SK-N-SH (cell line): ENCODE measurements at regions not wholly inside any gene's neighbourhood (a gene's known extent, or its start where the extent isn't known, plus 50 kb on each side); places are given as distances from the start of the nearest gene placed in this dataset.

Experiments
- CTCF ChIA-PET: fragments of 300-600, 350-600 bp; formaldehyde crosslinking; extraction: SDS; loops from one replicate; lab custom pipeline; 2021; lab: Yijun Ruan, JAX
- POLR2A ChIA-PET: fragments of 350-600 bp; sonication (Branson Sonifier 250); formaldehyde crosslinking; extraction: SDS; loops from one replicate; lab custom pipeline; 2020; ENCODE audit warnings: antibody characterized with exemption, inconsistent platforms; lab: Yijun Ruan, JAX
- DNase-seq: peaks from one replicate; pipeline ENCODE4 v3.0.0; 2012
- H2AFZ ChIP-seq: fragments of 200-600 bp; sonication (generic); 2 replicates; pipeline ENCODE4 v1.8.1; 2016; ENCODE audit warnings: antibody characterized with exemption, mild to moderate bottlenecking, low read depth
- H3F3A ChIP-seq: fragments of 200-600 bp; sonication (generic); replicated peaks from 2 replicates; pipeline ENCODE3; 2016; ENCODE audit warnings: antibody characterized with exemption, mild to moderate bottlenecking; ENCODE audit not compliant: insufficient read depth
- H3K27ac ChIP-seq, 2 experiments: fragments of 200-500 bp in 1 of 2; fragments of 200-600 bp in 1 of 2; sonication (Bioruptor generic) in 1 of 2; sonication (generic), shearing (Covaris generic) in 1 of 2; 2 replicates each; pipeline versions ENCODE4 v1.5.1 to v1.6.1; 2014 to 2016; ENCODE audit warnings: low read depth in 2 of 2, inconsistent platforms in 1 of 2, low read length in 1 of 2, mild to moderate bottlenecking in 1 of 2, mixed read lengths in 1 of 2
- H3K27me3 ChIP-seq: fragments of 200-600 bp; sonication (generic), shearing (Covaris generic); 2 replicates; pipeline ENCODE4 v1.6.1; 2016; ENCODE audit warnings: mixed run types; ENCODE audit not compliant: insufficient read depth
- H3K36me3 ChIP-seq, 2 experiments: fragments of 200-500 bp in 1 of 2; fragments of 200-600 bp in 1 of 2; sonication (Bioruptor generic) in 1 of 2; sonication (generic) in 1 of 2; replicated peaks in 1 of 2; 2 replicates each; pipeline versions ENCODE3 to v1.5.1; 2014 to 2016; ENCODE audit warnings: low read length in 1 of 2, mild to moderate bottlenecking in 1 of 2; ENCODE audit not compliant: insufficient read depth in 2 of 2, control insufficient read depth in 1 of 2
- H3K4me1 ChIP-seq, 2 experiments: fragments of 200-500 bp in 1 of 2; fragments of 200-600 bp in 1 of 2; sonication (Bioruptor generic) in 1 of 2; sonication (generic), shearing (Covaris generic) in 1 of 2; 2 replicates each; pipeline versions ENCODE4 v1.5.1 to v1.6.1; 2014 to 2016; ENCODE audit warnings: low read depth in 1 of 2, low read length in 1 of 2, mixed run types in 1 of 2; ENCODE audit not compliant: insufficient read depth in 2 of 2, control insufficient read depth in 1 of 2
- H3K4me2 ChIP-seq: fragments of 200-600 bp; sonication (generic), shearing (Covaris generic); 2 replicates; pipeline ENCODE4 v1.6.1; 2017; ENCODE audit warnings: mixed run types
- H3K4me3 ChIP-seq, 2 experiments: fragments of 200-500 bp in 1 of 2; fragments of 200-600 bp in 1 of 2; sonication (Bioruptor generic) in 1 of 2; sonication (generic), shearing (Covaris generic) in 1 of 2; 2 replicates each; pipeline versions ENCODE4 v1.5.1 to v1.8.1; 2014 to 2016; ENCODE audit warnings: low read depth in 2 of 2, inconsistent platforms in 1 of 2, low read length in 1 of 2, mild to moderate bottlenecking in 1 of 2, mixed read lengths in 1 of 2, moderate library complexity in 1 of 2
- H3K79me2 ChIP-seq: fragments of 200-600 bp; sonication (generic); 2 replicates; pipeline ENCODE4 v1.8.1; 2017; ENCODE audit warnings: mild to moderate bottlenecking; ENCODE audit not compliant: insufficient read depth
- H3K9ac ChIP-seq: fragments of 200-600 bp; sonication (generic); 2 replicates; pipeline ENCODE4 v1.6.1; 2017; ENCODE audit warnings: mixed run types
- H3K9me2 ChIP-seq: fragments of 200-600 bp; sonication (generic); 2 replicates; pipeline ENCODE4 v1.6.1; 2017; ENCODE audit warnings: mixed run types
- H3K9me3 ChIP-seq: fragments of 200-600 bp; sonication (generic); 2 replicates; pipeline ENCODE4 v1.6.1; 2017; ENCODE audit warnings: mixed run types, mild to moderate bottlenecking, moderate library complexity
- H4K20me1 ChIP-seq: fragments of 200-600 bp; sonication (generic); 2 replicates; pipeline ENCODE4 v1.6.1; 2017; ENCODE audit warnings: mild to moderate bottlenecking, mixed run types; ENCODE audit not compliant: insufficient read depth
- ELF1 ChIP-seq: IDR thresholded peaks from 2 replicates; pipeline ENCODE4 v1.4.0; 2012
- EZH2phosphoT487 ChIP-seq: fragments of 200-600 bp; sonication (generic); IDR thresholded peaks from 2 replicates; pipeline ENCODE4 v1.6.1; 2017; ENCODE audit warnings: low read depth, mixed run types, mild to moderate bottlenecking, antibody characterized with exemption, moderate library complexity, borderline replicate concordance
- FOSL2 ChIP-seq: IDR thresholded peaks from 2 replicates; pipeline ENCODE4 v1.4.0; 2012; ENCODE audit warnings: low read depth, mild to moderate bottlenecking, moderate library complexity, borderline replicate concordance
- FOXJ3 ChIP-seq: sonication (generic); formaldehyde crosslinking; IDR thresholded peaks from 2 replicates; pipeline ENCODE4 v1.5.1; 2020; ENCODE audit warnings: mild to moderate bottlenecking, missing genetic modification reagents
- FOXM1 ChIP-seq: IDR thresholded peaks from 2 replicates; pipeline ENCODE4 v1.4.0; 2012; ENCODE audit warnings: low read depth, mild to moderate bottlenecking
- GATA2 ChIP-seq: sonication (generic); formaldehyde crosslinking; IDR thresholded peaks from 2 replicates; pipeline ENCODE4 v1.5.0; 2020; ENCODE audit warnings: mild to moderate bottlenecking, missing genetic modification reagents
- JUND ChIP-seq: IDR thresholded peaks from 2 replicates; pipeline ENCODE4 v1.4.0; 2012
- MEF2A ChIP-seq: IDR thresholded peaks from 2 replicates; pipeline ENCODE4 v1.4.0; 2012; ENCODE audit warnings: low read depth, borderline replicate concordance
- NFIC ChIP-seq: IDR thresholded peaks from 2 replicates; pipeline ENCODE4 v1.4.0; 2012; ENCODE audit warnings: borderline replicate concordance
- NRF1 ChIP-seq: IDR thresholded peaks from 2 replicates; pipeline ENCODE4 v1.6.1; 2012; ENCODE audit warnings: low read depth, mild to moderate bottlenecking, low read length
- RCOR1 ChIP-seq: fragments of 150-350 bp; IDR thresholded peaks from 2 replicates; pipeline ENCODE4 v1.6.1; 2017; ENCODE audit warnings: antibody characterized with exemption, low read length
- RFX5 ChIP-seq: IDR thresholded peaks from 2 replicates; pipeline ENCODE4 v1.6.1; 2012; ENCODE audit warnings: mild to moderate bottlenecking, improper control_type of control experiment, low read length
- RXRA ChIP-seq: IDR thresholded peaks from 2 replicates; pipeline ENCODE4 v1.4.0; 2012; ENCODE audit warnings: low read depth, mild to moderate bottlenecking, borderline replicate concordance
- SMC3 ChIP-seq: IDR thresholded peaks from 2 replicates; pipeline ENCODE4 v1.6.1; 2012; ENCODE audit warnings: low read depth, low read length, improper control_type of control experiment
- TCF12 ChIP-seq: IDR thresholded peaks from 2 replicates; pipeline ENCODE4 v1.4.0; 2012
- TEAD4 ChIP-seq: IDR thresholded peaks from 2 replicates; pipeline ENCODE4 v1.4.0; 2012; ENCODE audit warnings: mild to moderate bottlenecking, borderline replicate concordance; ENCODE audit not compliant: insufficient read depth
- WGBS: methylation state at CpG from one replicate; pipeline ENCODE4 v1.1.6; 2017; ENCODE audit warnings: low lambda C conversion rate; 5-methylcytosine and 5-hydroxymethylcytosine counted together
- TF ChIP-seq, protein P1 (sequence below): IDR thresholded peaks from 2 replicates; pipeline ENCODE4; 2012
- TF ChIP-seq, protein P2 (sequence below): fragments of 200-600 bp; sonication (generic); IDR thresholded peaks from 2 replicates; pipeline ENCODE4 v1.6.1; 2017; ENCODE audit warnings: antibody characterized with exemption, mild to moderate bottlenecking, moderate library complexity
- TF ChIP-seq, protein P3 (sequence below): fragments of 150-350 bp; IDR thresholded peaks from 2 replicates; pipeline ENCODE4 v1.6.1; 2017; ENCODE audit warnings: antibody characterized with exemption, low read length, low read depth, borderline replicate concordance

DNA sequence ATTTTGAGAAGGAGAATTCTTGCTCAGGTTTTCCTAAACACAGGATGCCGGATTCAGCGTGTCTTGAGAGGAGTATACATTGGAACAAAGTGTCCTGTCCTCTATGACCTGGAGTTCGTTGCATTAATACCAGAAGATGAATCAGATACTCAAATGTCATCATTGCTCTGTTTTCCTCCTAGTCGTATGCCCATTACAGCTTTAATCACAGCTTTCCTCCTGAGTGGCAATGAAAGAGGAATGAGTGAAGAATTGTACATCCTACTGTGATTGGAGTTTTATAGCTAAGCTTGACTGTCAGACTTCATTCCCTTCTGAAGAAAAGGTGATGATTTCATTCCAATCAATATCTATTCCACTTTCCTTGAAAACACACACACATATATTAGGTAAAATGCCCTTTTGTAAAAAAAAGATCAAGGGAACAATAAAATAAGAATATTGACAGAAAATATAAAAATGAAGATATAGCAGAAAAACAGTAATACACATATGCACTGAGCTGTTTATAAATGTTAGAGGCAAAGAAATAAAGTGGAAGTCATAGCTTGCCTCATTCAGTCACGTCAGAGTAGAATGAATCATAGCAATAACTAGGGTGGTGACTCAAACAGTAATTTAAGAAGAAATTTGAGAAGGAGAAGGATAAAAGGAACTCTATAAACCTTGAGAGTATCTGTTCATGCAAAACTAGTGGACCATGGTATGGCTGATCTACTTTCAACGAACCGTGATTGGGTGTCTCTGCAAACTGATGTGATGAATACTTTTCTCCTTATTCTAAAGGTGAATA is 501.5 kb downstream of the SUCLA2 start (continued):
- TF ChIP-seq RFX5 (no peak), NFIC (no peak), FOXM1 (no peak), NRF1 (no peak), FOXJ3 (CRISPR knock-in tag) (no peak), GATA2 (CRISPR knock-in tag) (no peak), RXRA (no peak), FOSL2 (peak; percentile 94), TCF12 (peak; percentile 61), EZH2phosphoT487 (no peak), ELF1 (no peak), TEAD4 (no peak), RCOR1 (no peak)
- TF ChIP-seq, protein P1, sequence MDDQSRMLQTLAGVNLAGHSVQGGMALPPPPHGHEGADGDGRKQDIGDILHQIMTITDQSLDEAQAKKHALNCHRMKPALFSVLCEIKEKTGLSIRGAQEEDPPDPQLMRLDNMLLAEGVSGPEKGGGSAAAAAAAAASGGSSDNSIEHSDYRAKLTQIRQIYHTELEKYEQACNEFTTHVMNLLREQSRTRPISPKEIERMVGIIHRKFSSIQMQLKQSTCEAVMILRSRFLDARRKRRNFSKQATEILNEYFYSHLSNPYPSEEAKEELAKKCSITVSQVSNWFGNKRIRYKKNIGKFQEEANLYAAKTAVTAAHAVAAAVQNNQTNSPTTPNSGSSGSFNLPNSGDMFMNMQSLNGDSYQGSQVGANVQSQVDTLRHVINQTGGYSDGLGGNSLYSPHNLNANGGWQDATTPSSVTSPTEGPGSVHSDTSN: peak; percentile 47; the same call in 1 of the 2 replicates
- TF ChIP-seq, protein P2, sequence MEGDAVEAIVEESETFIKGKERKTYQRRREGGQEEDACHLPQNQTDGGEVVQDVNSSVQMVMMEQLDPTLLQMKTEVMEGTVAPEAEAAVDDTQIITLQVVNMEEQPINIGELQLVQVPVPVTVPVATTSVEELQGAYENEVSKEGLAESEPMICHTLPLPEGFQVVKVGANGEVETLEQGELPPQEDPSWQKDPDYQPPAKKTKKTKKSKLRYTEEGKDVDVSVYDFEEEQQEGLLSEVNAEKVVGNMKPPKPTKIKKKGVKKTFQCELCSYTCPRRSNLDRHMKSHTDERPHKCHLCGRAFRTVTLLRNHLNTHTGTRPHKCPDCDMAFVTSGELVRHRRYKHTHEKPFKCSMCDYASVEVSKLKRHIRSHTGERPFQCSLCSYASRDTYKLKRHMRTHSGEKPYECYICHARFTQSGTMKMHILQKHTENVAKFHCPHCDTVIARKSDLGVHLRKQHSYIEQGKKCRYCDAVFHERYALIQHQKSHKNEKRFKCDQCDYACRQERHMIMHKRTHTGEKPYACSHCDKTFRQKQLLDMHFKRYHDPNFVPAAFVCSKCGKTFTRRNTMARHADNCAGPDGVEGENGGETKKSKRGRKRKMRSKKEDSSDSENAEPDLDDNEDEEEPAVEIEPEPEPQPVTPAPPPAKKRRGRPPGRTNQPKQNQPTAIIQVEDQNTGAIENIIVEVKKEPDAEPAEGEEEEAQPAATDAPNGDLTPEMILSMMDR: no peak
- TF ChIP-seq, protein P3, sequence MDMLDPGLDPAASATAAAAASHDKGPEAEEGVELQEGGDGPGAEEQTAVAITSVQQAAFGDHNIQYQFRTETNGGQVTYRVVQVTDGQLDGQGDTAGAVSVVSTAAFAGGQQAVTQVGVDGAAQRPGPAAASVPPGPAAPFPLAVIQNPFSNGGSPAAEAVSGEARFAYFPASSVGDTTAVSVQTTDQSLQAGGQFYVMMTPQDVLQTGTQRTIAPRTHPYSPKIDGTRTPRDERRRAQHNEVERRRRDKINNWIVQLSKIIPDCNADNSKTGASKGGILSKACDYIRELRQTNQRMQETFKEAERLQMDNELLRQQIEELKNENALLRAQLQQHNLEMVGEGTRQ: no peak
- TF ChIP-seq, all 33 proteins: peak for 9

DNA sequence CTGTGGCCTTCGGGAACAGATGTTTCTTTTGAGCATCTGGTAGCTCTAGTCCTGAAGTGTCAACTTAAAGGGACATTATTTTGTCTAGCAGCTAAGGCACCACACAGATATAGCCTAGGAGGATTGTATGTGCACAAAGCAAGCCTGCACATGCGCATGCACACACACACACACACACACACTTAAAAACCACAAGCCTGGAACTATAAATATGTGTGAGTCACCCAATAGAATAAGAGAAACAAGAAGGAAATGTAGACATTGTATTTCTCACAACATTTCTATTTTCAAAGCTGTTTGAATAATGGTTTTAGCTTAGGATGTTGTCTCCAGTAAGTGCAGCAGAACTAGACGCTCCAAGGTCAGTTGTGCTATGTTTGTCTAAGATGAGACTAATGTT is 516.5 kb downstream of the SUCLA2 start:
- Histone ChIP-seq H3F3A (peaks cover 2% of the 10 kb centered on the region), H2AFZ (peak overlapping the region; percentile 43; the same call in 1 of the 2 replicates), H3K27me3 (no peaks in the 10 kb centered on the region), H3K4me3 (no peak overlapping the region), H3K79me2 (no peaks in the 10 kb centered on the region), H3K9me2 (no peaks in the 10 kb centered on the region), H3K4me1 (peaks cover 0 to 5% of the 10 kb centered on the region in 2 experiments; a peak in 1 of 4 replicates), H3K27ac (peak overlapping the region in 1 of 2 experiments; percentile 49; a peak in 2 of 4 replicates), H3K9me3 (no peaks in the 10 kb centered on the region), H3K4me2 (0 out of 2 replicates have a peak overlapping the region, but pooled peaks have one; percentile 18), H4K20me1 (no peaks in the 10 kb centered on the region), H3K9ac (no peak overlapping the region), H3K36me3 (no peaks in the 10 kb centered on the region)
- 40% methylated on average over 3 of the region's 3 CpGs for WGBS
- ChIA-PET CTCF (no interaction called here), POLR2A (no interaction called here)
- DNase-seq: no peak
- TF ChIP-seq ELF1: no peak
- peak; percentile 50 for TF ChIP-seq JUND
- peak; percentile 53; the same call in 1 of the 2 replicates for TF ChIP-seq MEF2A
- peak; percentile 71; the same call in 1 of the 2 replicates for TF ChIP-seq FOSL2
- no peak for TF ChIP-seq FOXJ3 (CRISPR knock-in tag)
- no peak for TF ChIP-seq SMC3
- TF ChIP-seq NRF1: peak; percentile 44; the same call in 1 of the 2 replicates
- TF ChIP-seq TCF12: peak; percentile 21; the same call in 1 of the 2 replicates
